GM21367 (cell line): ENCODE measurements at regions not wholly inside any gene's neighbourhood (a gene's known extent, or its start where the extent isn't known, plus 50 kb on each side); places are given as distances from the start of the nearest gene placed in this dataset.

ENCODE experiments used
- ATAC-seq: cut with Tn5 transposase; IDR thresholded peaks from one replicate; pipeline ENCODE4 v1.9.1; 2021; ENCODE audit not compliant: unreplicated experiment

DNA sequence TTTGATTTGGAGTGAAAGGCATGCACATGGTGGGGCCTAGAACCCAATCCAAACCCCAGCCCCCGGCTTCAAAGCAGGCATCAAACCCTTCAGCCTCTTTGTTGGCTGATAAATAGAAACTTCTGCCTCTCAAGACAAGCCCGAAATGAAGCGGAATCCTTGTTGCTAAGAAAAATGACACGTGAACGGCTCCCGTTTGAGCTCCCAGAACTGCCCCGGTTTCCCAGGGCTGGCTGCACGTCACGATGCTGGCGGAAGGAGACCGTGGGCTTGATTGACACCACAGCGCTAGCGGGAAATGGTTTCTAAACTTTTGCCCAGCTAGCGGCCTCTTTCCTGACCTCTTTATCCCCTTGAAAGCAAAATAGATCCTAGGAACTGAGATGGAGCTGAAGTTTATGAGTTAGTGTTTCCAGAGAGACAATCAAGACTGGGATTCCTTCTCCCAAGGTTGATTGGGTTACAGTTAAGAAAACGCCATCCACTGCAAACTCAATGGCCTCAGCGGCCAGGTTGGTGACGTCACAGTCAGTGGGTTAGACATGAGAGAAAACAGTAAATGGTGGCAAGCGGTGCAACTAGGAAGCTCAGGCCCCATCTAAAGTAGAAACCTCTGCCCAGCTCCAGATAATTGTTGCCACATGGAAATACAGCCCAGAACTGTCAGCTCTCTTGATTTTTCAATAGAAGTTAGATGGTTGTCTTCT lies 117.0 kb downstream of the ANKRD60 start:
- no peak for ATAC-seq

DNA sequence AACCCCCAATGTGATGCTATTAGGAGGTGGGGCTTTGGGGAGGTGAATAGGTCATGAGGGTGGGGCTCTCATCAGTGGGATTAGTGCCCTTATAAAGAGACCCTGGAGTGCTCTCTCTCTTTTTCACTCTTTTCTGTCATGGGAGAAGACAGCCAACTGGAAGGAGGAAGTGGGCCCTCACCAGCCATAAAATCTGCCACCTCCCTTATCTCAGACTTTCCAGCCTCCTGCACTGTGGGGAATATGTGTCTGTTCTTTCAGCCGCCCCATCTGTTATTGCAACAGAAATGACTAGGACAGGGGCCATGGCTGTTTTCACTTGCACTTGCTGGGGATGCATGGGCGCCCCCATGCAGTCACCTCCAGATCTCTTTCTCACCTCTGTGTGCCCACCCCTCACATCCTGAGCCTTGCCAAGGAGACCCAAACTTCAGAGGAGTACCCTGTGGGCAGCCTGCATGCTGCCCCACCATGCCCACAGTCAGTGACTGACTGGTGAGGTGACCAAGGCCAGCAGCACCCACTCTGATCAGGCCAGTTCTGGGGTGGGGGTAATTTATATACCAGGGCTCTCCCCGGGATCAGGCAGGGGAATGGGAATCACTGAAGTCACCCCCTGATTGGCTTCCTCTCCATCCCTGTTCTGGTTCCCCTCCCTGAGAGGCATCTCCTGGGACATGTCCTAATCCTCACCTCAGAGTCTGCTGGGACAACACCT lies 118.4 kb downstream of the ANKRD60 start:
- ATAC-seq, result no peak

GRCh38 chr20:58109126-58109880 lies 119.2 kb downstream of the ANKRD60 start:
- no peak for ATAC-seq

DNA sequence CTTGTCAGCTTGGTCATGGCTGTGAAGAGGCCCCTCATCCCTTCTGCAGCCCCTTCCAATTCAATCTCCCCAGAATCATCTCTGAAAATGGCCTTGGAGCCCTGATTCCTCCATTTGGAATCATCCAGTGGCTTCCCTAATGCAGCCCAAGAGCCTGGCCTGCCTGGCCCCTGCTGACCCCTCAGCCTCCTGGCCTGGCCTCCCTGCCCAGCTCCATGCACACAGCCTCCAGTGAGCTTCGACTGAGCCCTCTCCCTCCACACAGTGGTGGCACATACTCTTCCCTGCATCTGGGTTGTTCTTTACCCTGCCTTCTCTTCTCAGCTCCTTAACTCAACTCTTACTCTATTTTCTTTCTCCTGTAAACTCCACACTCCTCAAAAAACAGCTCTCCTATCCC lies 120.9 kb downstream of the ANKRD60 start:
- no peak for ATAC-seq

DNA sequence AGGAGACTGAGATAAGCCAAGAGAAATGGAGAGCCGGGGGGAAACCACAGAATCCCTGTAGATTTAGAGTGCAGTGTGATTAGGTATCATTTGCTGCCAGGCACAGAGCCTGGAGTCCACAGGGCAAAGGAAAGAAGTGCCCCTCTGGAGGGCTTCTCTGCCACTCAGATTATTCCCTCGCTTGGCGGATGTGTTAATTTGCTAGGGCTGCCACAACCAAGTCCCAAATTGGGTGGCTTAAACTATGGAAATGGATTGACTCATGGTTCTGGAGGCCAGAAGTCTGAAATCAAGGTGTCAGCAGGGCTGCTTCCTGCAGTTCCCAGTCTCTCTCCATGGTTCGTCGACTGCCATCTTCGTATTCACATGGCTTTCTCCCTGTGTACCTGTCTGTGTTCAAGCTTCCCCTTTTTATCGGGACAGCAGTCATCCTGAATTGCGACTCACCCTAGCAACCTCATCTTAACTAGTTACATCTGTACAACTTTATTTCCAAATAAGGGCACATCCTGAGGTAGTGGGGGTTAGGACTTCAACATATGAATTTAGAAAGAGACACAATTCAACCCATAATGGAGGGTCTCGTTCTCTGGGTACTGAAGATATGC lies 122.2 kb downstream of the ANKRD60 start:
- no peak for ATAC-seq

GRCh38 chr20:58103961-58104360 lies 124.5 kb downstream of the ANKRD60 start:
- no peak for ATAC-seq

DNA sequence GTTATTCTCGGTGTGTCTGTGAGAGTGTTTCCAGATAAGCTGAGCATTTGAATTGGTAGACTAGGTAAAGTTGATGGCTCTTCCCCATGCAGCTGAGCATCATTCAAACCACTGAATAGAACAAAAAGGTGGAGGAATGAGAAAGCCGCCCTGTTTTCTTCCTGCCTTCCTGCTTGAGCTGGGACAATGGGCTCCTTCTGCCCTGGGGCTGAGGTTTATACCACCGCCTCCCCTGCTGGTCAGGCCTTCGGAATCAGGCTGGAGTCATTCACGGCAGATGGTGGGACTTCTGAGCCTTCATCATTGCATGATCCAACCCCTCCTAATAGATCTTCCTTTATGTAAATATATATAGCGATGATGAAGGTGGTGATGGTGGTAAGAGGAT lies 124.9 kb downstream of the ANKRD60 start:
- no peak for ATAC-seq

DNA sequence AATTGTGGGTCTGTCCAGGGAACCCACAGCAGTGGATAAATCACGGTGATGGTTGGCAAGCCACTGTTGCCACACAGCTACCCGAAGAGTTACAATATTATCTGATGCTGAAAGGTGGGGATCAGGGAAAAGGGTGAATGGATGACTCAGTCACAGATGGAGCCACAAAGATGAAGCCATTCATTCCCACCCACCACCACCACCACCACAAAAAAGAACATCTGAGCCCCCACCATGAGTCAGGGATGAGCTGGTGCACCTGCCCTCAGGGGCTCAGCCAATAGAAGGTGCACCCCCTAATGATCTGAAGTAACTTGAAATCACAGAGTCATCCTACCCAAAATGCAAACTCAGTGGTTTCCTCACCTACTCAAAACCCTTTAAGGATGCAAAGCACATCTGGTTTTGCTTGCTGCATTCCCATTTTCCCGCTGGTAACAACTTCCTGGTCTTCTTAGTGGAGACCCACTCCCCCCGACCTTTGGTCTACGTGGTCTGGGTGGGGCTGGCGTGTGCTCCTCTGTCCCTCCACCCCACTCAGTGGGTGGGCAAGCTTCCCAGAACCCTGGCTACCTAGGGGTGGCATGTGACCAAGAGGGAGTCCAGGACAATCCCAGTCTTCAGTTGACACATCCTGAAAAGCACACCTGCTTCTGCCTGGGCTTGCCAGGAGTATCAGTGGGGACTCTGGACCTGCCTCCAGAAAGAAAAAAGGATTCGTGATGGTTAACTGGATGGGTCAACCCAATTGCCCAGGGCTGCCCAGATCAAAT lies 125.5 kb downstream of the ANKRD60 start:
- no peak for ATAC-seq

DNA sequence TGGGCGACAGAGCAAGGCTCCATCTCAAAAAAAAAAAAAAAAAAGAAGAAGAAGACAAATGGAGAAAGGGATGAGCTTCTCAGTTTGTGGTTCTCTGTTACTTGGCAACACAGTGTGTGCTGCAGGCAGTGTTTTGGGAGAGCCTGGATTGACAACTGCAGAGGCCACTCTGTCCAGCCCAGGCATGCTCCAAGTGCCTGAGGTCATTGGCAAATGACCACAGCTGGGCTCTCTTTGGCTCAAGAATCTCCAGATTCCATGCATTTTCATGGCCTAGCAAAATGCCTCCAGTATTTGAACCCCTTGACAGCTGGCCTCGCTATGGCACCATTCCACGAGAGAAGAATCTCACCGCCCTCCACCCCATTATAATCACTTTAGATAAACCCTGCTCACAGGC lies 126.2 kb downstream of the ANKRD60 start:
- ATAC-seq, result no peak

DNA sequence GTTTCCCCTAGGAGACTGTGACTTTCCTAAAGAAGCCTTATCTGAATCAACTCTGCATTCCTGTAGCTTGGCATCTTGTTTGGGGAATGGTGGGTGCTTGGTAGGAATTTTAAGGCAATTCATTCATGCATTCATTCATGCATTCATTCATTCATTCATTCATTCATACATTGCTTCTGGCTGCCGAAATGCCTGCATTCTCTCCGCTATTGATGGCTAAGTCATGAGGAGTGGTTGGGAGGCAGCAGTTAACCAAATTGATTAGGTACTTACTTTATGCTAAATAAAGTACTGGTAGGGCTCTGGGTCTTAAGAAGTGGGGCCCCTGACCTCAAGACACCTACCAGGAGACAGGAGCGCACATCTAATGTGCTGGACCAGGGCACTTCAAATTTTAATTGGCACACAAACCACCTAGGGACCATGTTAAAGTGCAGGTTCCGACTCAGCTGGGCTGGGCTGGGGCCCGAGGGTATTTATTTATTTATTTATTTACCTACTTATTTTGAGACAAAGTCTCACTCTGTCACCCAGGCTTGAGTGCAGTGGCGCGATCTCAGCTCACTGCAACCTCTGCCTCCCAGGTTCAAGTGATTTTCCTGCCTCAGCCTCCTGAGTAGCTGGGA lies 127.6 kb downstream of the ANKRD60 start:
- ATAC-seq, result no peak

DNA sequence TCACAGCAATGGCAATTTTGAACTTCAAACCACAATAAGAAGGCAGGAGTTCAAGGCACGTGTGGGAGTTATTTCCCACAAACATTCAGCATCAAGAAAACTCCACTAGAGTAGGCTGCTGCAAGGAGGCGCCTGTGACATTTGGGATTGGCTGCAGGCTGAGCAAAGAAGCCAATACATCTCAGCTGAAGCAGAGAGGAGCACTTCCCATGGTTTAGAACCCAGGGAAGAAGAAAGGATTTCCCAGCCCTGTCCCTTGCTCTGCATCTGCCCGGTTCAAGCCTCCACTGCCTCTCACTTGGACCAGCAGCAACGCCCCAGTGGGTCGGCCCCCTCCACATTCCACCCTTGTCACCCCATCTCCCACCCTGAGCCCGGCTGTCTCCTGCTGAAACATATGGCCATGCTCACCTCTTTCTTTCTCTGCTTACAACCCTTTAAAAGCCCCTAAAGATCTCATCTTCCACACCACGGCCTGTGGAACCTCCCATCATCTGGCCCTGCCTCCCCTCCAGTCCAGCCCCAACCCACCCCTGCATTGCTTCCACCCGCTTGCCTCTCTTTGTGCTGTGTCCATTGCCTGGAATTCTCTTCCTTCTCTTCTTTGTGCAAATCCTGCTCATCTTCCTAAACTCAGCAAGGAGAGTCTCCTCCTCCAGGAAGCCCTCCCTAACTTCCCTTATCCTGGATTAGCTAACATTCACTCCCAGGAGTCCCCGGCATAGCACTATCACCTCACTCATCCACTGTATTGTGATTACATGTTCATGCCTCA lies 128.3 kb downstream of the ANKRD60 start:
- no peak for ATAC-seq

- no peak for ATAC-seq
These were observed 129.0 kb downstream of the ANKRD60 start for GRCh38 chr20:58099291-58099935.

DNA sequence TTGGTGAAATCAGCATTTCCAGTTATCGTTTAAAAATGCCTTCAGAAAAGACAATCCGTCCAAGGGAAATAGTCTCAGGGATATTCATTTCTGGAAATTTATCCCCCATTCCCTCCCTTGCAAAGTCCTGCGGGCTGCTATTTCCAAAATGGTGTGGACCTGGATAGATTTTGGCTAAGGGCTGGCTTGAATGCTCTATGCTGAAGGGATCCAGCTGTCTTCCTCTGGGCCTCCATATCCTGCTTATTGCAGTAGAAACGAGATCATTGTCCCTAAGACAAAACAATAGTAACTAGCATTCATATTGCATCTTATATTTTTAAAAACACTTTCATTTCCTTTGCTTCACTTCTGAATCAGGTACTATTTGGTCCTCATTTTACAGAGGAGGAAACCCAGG lies 129.9 kb downstream of the ANKRD60 start:
- no peak for ATAC-seq

DNA sequence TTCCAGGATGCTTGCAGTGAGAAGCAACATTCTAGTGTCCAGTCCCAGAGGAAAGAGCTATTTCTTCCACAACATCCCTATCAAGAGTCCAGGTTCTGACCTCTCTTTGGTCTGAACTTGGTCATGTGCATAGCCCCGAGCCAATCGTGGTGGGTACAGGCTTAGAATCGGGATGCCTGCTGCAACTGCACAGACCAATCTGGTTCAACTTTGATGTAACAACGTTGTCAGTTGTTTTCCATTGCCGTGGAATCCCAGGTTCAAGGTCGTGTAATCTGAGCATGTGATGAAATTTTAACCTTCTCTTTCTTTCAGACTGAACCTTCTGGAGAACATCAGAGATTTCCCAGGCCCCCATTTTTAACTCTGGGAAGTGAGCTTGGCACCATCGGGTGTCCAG lies 130.5 kb downstream of the ANKRD60 start:
- no peak for ATAC-seq

DNA sequence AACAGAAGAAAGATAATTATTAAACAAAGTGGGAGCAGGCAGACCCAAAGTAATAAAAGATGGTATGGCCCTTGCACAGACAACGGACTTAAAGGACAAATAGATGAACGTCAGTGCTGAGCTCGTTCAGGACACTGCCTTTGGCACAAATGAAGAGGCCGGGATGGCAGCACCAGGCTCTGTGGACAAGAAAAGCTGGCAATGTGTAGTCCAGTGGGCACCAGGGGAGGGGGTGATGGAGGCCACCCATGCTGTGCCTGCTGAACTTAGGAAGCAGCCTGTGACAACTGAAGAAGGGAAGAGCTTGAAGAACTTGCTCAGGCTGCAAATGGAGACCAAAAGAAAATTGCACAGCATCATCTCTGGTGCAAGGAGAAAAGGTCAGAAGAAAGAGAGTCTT lies 131.0 kb downstream of the ANKRD60 start:
- ATAC-seq, result no peak

DNA sequence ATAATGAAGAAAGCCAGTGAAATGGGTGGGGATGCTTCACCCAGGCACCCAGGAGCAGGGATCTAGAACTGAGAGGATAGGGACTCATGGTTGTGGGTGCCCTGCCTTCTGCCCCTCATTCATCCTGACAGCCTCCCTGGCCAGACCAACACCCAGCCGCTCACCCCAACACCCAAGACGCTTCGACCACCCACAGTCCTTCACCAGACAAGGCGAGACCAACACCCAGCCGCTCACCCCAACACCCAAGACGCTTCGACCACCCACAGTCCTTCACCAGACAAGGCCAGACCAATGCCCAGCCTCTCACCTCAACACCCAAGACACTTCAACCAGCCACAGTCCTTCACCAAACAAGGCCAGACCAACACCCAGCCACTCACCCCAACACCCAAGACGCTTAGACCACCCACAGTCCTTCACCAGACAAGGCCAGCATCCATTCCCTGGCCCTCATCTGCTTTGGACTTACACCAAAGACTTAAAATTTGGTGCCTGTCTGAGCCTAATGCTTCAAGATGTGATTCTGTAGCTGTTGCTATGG lies 131.5 kb downstream of the ANKRD60 start:
- no peak for ATAC-seq

GRCh38 chr20:58094698-58095097 lies 133.8 kb downstream of the ANKRD60 start:
- ATAC-seq, result no peak

- ATAC-seq, result no peak
These were observed 134.3 kb downstream of the ANKRD60 start for GRCh38 chr20:58094160-58094559.

DNA sequence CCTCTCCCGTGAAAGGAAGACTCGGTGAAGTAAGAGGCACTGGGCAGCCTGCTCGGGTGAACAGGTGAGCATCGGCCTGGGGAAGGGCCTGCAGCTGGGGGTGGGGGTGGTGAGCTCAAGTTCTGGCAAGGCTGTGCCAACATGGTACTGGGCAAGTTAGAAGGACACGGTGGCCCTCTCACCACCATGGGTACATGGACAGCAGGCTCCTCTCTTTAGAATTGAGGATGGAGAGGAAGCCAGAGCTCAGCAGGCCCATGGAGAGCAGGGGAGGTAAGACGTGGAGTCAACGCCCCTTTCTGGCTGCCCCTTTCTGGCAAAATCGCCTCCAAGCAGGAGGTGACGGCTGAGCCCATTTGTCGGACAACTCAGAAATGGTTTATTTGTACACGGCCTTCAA lies 135.6 kb downstream of the ANKRD60 start:
- no peak for ATAC-seq
